ENCODE measurements at regions not wholly inside any gene's neighbourhood (a gene's known extent, or its start where the extent isn't known, plus 50 kb on each side); places are given as distances from the start of the nearest gene placed in this dataset.

- no peaks in the 10 kb centered on the region for H3K36me3 ChIP-seq
- H3K9me3 ChIP-seq, result no peaks in the 10 kb centered on the region
- H3K4me1 ChIP-seq, result no peaks in the 10 kb centered on the region
- H3K4me3 ChIP-seq, result no peak overlapping the region
- no peak for DNase-seq
- no peak overlapping the region for H3K9ac ChIP-seq (ENCODE audit: low read depth in 2 of 2, low read length in 2 of 2)
- no peaks in the 10 kb centered on the region for H3K27me3 ChIP-seq
- H3K27ac ChIP-seq, result no peak overlapping the region
- intact Hi-C loops (cut with DNase I), result no loop called here
- TF ChIP-seq CTCF (IDR thresholded peaks at IDR 0.05), result no peak
Measured at GRCh38 chr10:56599201-56599600, 238.1 kb upstream of the ZWINT start.

- no peaks in the 10 kb centered on the region for H3K27me3 ChIP-seq
- H3K4me3 ChIP-seq, result no peak overlapping the region
- no peaks in the 10 kb centered on the region for H3K36me3 ChIP-seq
- H3K9me3 ChIP-seq, result no peaks in the 10 kb centered on the region
- no peak overlapping the region for H3K9ac ChIP-seq (ENCODE audit: low read depth in 2 of 2, low read length in 2 of 2)
- no peak for TF ChIP-seq CTCF (IDR thresholded peaks at IDR 0.05)
- H3K4me1 ChIP-seq, result no peaks in the 10 kb centered on the region
- no peak overlapping the region for H3K27ac ChIP-seq
- intact Hi-C loops (cut with DNase I), result no loop called here
- no peak for DNase-seq
Measured at GRCh38 chr10:56596257-56596656, 235.2 kb upstream of the ZWINT start.

GRCh38 chr10:56593120-56593519 is 232.1 kb upstream of the ZWINT start:
- H3K9ac ChIP-seq (ENCODE audit: low read depth in 2 of 2, low read length in 2 of 2), result no peak overlapping the region
- H3K27ac ChIP-seq, result no peak overlapping the region
- no peak for DNase-seq
- intact Hi-C loops (cut with DNase I), result no loop called here
- H3K4me3 ChIP-seq, result no peak overlapping the region
- H3K36me3 ChIP-seq, result no peaks in the 10 kb centered on the region
- no peak for TF ChIP-seq CTCF (IDR thresholded peaks at IDR 0.05)
- no peaks in the 10 kb centered on the region for H3K4me1 ChIP-seq
- H3K9me3 ChIP-seq, result no peaks in the 10 kb centered on the region
- H3K27me3 ChIP-seq, result no peaks in the 10 kb centered on the region

- Histone ChIP-seq H3K9me3 (no peaks in the 10 kb centered on the region), H3K27me3 (no peaks in the 10 kb centered on the region), H3K4me3 (no peak overlapping the region), H3K36me3 (no peaks in the 10 kb centered on the region), H3K4me1 (no peaks in the 10 kb centered on the region), H3K9ac (ENCODE audit: low read depth in 2 of 2, low read length in 2 of 2) (no peak overlapping the region), H3K27ac (no peak overlapping the region)
- intact Hi-C loops (cut with DNase I), result no loop called here
- TF ChIP-seq CTCF (IDR thresholded peaks at IDR 0.05), result no peak
- no peak for DNase-seq
Measured at GRCh38 chr10:56586461-56586891, 225.4 kb upstream of the ZWINT start.

GRCh38 chr10:56585447-56586171 is 224.6 kb upstream of the ZWINT start:
- Histone ChIP-seq H3K27ac (no peak overlapping the region), H3K27me3 (no peaks in the 10 kb centered on the region), H3K9me3 (no peaks in the 10 kb centered on the region), H3K4me1 (no peaks in the 10 kb centered on the region), H3K9ac (ENCODE audit: low read depth in 2 of 2, low read length in 2 of 2) (no peak overlapping the region), H3K36me3 (no peaks in the 10 kb centered on the region), H3K4me3 (no peak overlapping the region)
- no peak for DNase-seq
- intact Hi-C loops (cut with DNase I), result no loop called here
- no peak for TF ChIP-seq CTCF (IDR thresholded peaks at IDR 0.05)
